C4-2B (cell line): ENCODE measurements at regions not wholly inside any gene's neighbourhood (a gene's known extent, or its start where the extent isn't known, plus 50 kb on each side); places are given as distances from the start of the nearest gene placed in this dataset.

Source experiments
- CTCF ChIP-seq: fragments of 450-650 bp; conservative IDR thresholded peaks from 2 replicates; pipeline ENCODE4 v1.5.1; 2017; ENCODE audit warnings: mild to moderate bottlenecking
- ZFX ChIP-seq: fragments of 450-650 bp; IDR thresholded peaks from 2 replicates; pipeline ENCODE4 v1.6.1; 2017

DNA sequence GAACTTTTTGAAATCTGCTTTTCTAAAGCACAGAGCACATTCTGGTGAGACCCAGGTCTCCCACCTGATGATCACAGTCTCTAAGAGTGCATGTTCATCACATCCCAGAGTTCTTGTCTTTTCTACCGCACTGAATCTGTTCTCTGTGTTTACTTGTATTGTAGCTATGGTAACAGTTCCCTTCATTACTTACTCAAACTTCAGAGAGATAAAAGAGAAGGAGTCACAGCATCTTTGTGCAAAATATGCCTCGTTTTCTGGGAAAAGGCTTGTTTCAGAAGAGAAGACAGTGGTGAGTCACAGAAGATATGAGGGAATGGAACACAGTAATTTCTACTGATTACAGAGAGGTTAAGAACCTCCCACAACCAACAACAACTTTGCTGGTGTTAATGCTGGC, 580.6 kb downstream of the PLA2G4A start:
- no peak for TF ChIP-seq ZFX
- no peak for TF ChIP-seq CTCF
